H9 (cell line): ENCODE measurements at regions not wholly inside any gene's neighbourhood (a gene's known extent, or its start where the extent isn't known, plus 50 kb on each side); places are given as distances from the start of the nearest gene placed in this dataset.

Experiments
- DNase-seq: peaks from one replicate; pipeline ENCODE4 v3.0.0-alpha.2; 2017
- H2AFZ ChIP-seq: one replicate; pipeline ENCODE4 v1.6.1; 2013; ENCODE audit warnings: mild to moderate bottlenecking, low read length, control low read depth, moderate library complexity
- H2AK5ac ChIP-seq: 2 replicates; pipeline ENCODE4 v1.6.1; 2013; ENCODE audit warnings: low read length, control low read depth, mixed read lengths; ENCODE audit not compliant: insufficient read length
- H2BK120ac ChIP-seq: one replicate; pipeline ENCODE4 v1.6.1; 2013; ENCODE audit warnings: low read depth, mild to moderate bottlenecking, low read length, control low read depth, inconsistent platforms; ENCODE audit not compliant: poor library complexity, severe bottlenecking
- H2BK12ac ChIP-seq: 2 replicates; pipeline ENCODE4 v1.6.1; 2013; ENCODE audit warnings: low read length, control low read depth, mixed read lengths, low read depth; ENCODE audit not compliant: insufficient read length
- H2BK15ac ChIP-seq: 2 replicates; pipeline ENCODE4 v1.6.1; 2013; ENCODE audit warnings: low read depth, low read length, control low read depth
- H2BK20ac ChIP-seq: one replicate; pipeline ENCODE4 v1.6.1; 2013; ENCODE audit warnings: low read depth, mild to moderate bottlenecking, low read length, control low read depth, inconsistent platforms; ENCODE audit not compliant: poor library complexity, severe bottlenecking
- H2BK5ac ChIP-seq: 2 replicates; pipeline ENCODE4 v1.6.1; 2013; ENCODE audit warnings: low read length, control low read depth, mixed read lengths; ENCODE audit not compliant: insufficient read length
- H3K14ac ChIP-seq: 2 replicates; pipeline ENCODE4 v1.6.1; 2013; ENCODE audit warnings: low read length, control low read depth; ENCODE audit not compliant: insufficient read depth
- H3K18ac ChIP-seq: 2 replicates; pipeline ENCODE4 v1.6.1; 2013; ENCODE audit warnings: low read depth, mild to moderate bottlenecking, mixed read lengths, low read length, control low read depth; ENCODE audit not compliant: insufficient read length
- H3K23ac ChIP-seq: 2 replicates; pipeline ENCODE4 v1.6.1; 2013; ENCODE audit warnings: low read length, control low read depth, mixed read lengths, low read depth; ENCODE audit not compliant: insufficient read length
- H3K23me2 ChIP-seq: 2 replicates; pipeline ENCODE4 v1.6.1; 2013; ENCODE audit warnings: low read depth, mild to moderate bottlenecking, mixed read lengths, low read length, control low read depth; ENCODE audit not compliant: insufficient read length, poor library complexity, severe bottlenecking
- H3K27ac ChIP-seq: 2 replicates; pipeline ENCODE4 v1.5.1; 2013; ENCODE audit warnings: low read length, control low read depth, mixed read lengths, low read depth; ENCODE audit not compliant: insufficient read length
- H3K27me3 ChIP-seq: 2 replicates; pipeline ENCODE4 v1.6.1; 2013; ENCODE audit warnings: low read length, control low read depth, inconsistent platforms; ENCODE audit not compliant: insufficient read depth
- H3K4ac ChIP-seq: 2 replicates; pipeline ENCODE4 v1.6.1; 2013; ENCODE audit warnings: low read depth, mild to moderate bottlenecking, control low read depth, inconsistent platforms, low read length, moderate library complexity
- H3K4me1 ChIP-seq: 2 replicates; pipeline ENCODE4 v1.6.1; 2013; ENCODE audit warnings: low read length, control low read depth, inconsistent platforms; ENCODE audit not compliant: insufficient read depth
- H3K4me2 ChIP-seq: 2 replicates; pipeline ENCODE4 v1.6.1; 2013; ENCODE audit warnings: low read length, control low read depth, mixed read lengths; ENCODE audit not compliant: insufficient read length, insufficient read depth
- H3K56ac ChIP-seq: 2 replicates; pipeline ENCODE4 v1.6.1; 2013; ENCODE audit warnings: low read depth, mild to moderate bottlenecking, mixed read lengths, low read length, control low read depth; ENCODE audit not compliant: insufficient read length
- H3K79me1 ChIP-seq: 2 replicates; pipeline ENCODE4 v1.6.1; 2013; ENCODE audit warnings: low read depth, mild to moderate bottlenecking, moderate library complexity, low read length, control low read depth, inconsistent platforms; ENCODE audit not compliant: insufficient read depth, poor library complexity, severe bottlenecking
- H3K79me2 ChIP-seq: 2 replicates; pipeline ENCODE4 v1.6.1; 2013; ENCODE audit warnings: low read length, control low read depth, inconsistent platforms; ENCODE audit not compliant: insufficient read depth
- H3K9ac ChIP-seq: 2 replicates; pipeline ENCODE4 v1.6.1; 2013; ENCODE audit warnings: low read length, control low read depth, mixed read lengths; ENCODE audit not compliant: insufficient read length; ENCODE audit errors: extremely low read depth
- H3K9me3 ChIP-seq: one replicate; pipeline ENCODE4 v1.6.1; 2013; ENCODE audit warnings: low read depth, low read length, inconsistent platforms; ENCODE audit not compliant: control insufficient read depth
- H3T11ph ChIP-seq: one replicate; pipeline ENCODE4 v1.6.1; 2013; ENCODE audit warnings: mild to moderate bottlenecking, low read length, control low read depth, inconsistent platforms
- H4K20me1 ChIP-seq: one replicate; pipeline ENCODE4 v1.6.1; 2013; ENCODE audit not compliant: control insufficient read depth, insufficient read length, insufficient read depth
- H4K5ac ChIP-seq: 2 replicates; pipeline ENCODE4 v1.6.1; 2013; ENCODE audit warnings: low read depth, mild to moderate bottlenecking, mixed read lengths, low read length, control low read depth; ENCODE audit not compliant: insufficient read length
- H4K8ac ChIP-seq: replicated peaks from 2 replicates; pipeline ENCODE4 v1.6.1; 2013; ENCODE audit warnings: low read length, control low read depth, mixed read lengths, low read depth; ENCODE audit not compliant: insufficient read length
- H4K91ac ChIP-seq: 2 replicates; pipeline ENCODE4 v1.6.1; 2013; ENCODE audit warnings: low read depth, mild to moderate bottlenecking, moderate library complexity, mixed read lengths, low read length, control low read depth; ENCODE audit not compliant: insufficient read length
- H3K27ac Mint-ChIP-seq, 3 experiments: 2 replicates in 2 of 3; 3 replicates in 1 of 3; pipeline ENCODE4 v1.8.0; 2020 to 2021; ENCODE audit warnings: mixed read lengths in 3 of 3, mild to moderate bottlenecking in 1 of 3, moderate library complexity in 1 of 3
- H3K27me3 Mint-ChIP-seq: 2 replicates; pipeline ENCODE4 v1.8.0; 2021; ENCODE audit warnings: low read depth, mild to moderate bottlenecking, moderate library complexity, mixed read lengths
- H3K36me3 Mint-ChIP-seq, 3 experiments: 2 replicates in 2 of 3; 3 replicates in 1 of 3; pipeline ENCODE4 v1.8.0; 2020 to 2021; ENCODE audit warnings: low read depth in 3 of 3, mixed read lengths in 3 of 3; ENCODE audit not compliant: insufficient read depth in 1 of 3
- H3K4me1 Mint-ChIP-seq, 2 experiments: 2 replicates each; pipeline ENCODE4 v1.8.0; 2020; ENCODE audit warnings: mixed read lengths in 2 of 2
- H3K4me3 Mint-ChIP-seq, 2 experiments: 2 replicates in 1 of 2; 3 replicates in 1 of 2; pipeline ENCODE4 v1.8.0; 2020 to 2021; ENCODE audit warnings: mild to moderate bottlenecking in 2 of 2, mixed read lengths in 2 of 2, moderate library complexity in 1 of 2
- H3K9me3 Mint-ChIP-seq, 2 experiments: 2 replicates in 1 of 2; 3 replicates in 1 of 2; pipeline ENCODE4 v1.8.0; 2020; ENCODE audit warnings: mild to moderate bottlenecking in 2 of 2, mixed read lengths in 2 of 2, moderate library complexity in 1 of 2
- WGBS: extraction: QIAGEN DNeasy Blood & Tissue Kit; methylation state at CpG from one replicate; pipeline ENCODE4 v1.1.7; 2013; ENCODE audit warnings: missing lambda C conversion rate, low lambda C conversion rate, mixed read lengths; ENCODE audit not compliant: insufficient read length; ENCODE audit errors: extremely low coverage; 5-methylcytosine and 5-hydroxymethylcytosine counted together
- TF ChIP-seq, protein P1 (sequence below): fragments of 200-600 bp; sonication (generic); conservative IDR thresholded peaks from 3 replicates; pipeline ENCODE4 v1.8.0; 2021; ENCODE audit warnings: antibody characterized with exemption, mild to moderate bottlenecking

DNA sequence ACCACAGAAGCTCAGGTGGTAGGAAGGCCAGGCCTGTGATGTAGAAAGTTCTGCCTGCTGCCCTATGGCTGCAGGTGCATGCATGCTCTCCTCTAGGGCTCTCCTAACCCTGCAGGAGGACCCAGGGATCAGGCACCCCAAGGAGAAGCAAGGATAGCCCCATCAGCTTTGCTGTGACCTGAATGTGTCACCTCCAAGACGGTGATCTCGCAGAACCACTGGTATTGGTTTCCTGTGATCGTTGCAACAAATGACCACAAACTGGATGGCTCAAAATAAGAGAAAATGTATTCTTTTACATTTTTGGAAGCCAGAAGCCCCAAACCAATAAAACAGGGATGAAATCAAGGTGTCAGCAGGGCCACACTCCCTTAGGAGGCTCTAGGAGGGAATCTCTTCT lies 327.3 kb downstream of the BCL11A start:
- no peak overlapping the region for H2BK120ac ChIP-seq
- no peaks in the 10 kb centered on the region for H3K4me1 ChIP-seq
- no peak overlapping the region for H2AFZ ChIP-seq
- no peaks in the 10 kb centered on the region for H4K20me1 ChIP-seq
- no peak overlapping the region for H2BK5ac ChIP-seq
- no CpG with 5 or more reads among the region's 3 CpGs for WGBS
- H3K27me3 ChIP-seq: no peaks in the 10 kb centered on the region
- no peak overlapping the region for H2AK5ac ChIP-seq
- H2BK20ac ChIP-seq: no peak overlapping the region
- DNase-seq: no peak
- H2BK12ac ChIP-seq: no peak overlapping the region
- no peak overlapping the region for H3K56ac ChIP-seq
- no peak overlapping the region for H4K8ac ChIP-seq
- H3K14ac ChIP-seq: no peak overlapping the region
- H3K9ac ChIP-seq: no peak overlapping the region
- no peak overlapping the region for H3K4ac ChIP-seq
- Mint-ChIP-seq H3K27ac (no peak overlapping the region), H3K9me3 (no peaks in the 10 kb centered on the region), H3K36me3 (no peaks in the 10 kb centered on the region), H3K4me1 (peaks cover 6% of the 10 kb centered on the region in 2 experiments; a peak in 2 of 4 replicates), H3K4me3 (no peak overlapping the region), H3K27me3 (no peaks in the 10 kb centered on the region)
- no peak overlapping the region for H3K23ac ChIP-seq
- TF ChIP-seq, protein P1, sequence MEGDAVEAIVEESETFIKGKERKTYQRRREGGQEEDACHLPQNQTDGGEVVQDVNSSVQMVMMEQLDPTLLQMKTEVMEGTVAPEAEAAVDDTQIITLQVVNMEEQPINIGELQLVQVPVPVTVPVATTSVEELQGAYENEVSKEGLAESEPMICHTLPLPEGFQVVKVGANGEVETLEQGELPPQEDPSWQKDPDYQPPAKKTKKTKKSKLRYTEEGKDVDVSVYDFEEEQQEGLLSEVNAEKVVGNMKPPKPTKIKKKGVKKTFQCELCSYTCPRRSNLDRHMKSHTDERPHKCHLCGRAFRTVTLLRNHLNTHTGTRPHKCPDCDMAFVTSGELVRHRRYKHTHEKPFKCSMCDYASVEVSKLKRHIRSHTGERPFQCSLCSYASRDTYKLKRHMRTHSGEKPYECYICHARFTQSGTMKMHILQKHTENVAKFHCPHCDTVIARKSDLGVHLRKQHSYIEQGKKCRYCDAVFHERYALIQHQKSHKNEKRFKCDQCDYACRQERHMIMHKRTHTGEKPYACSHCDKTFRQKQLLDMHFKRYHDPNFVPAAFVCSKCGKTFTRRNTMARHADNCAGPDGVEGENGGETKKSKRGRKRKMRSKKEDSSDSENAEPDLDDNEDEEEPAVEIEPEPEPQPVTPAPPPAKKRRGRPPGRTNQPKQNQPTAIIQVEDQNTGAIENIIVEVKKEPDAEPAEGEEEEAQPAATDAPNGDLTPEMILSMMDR: no peak
- H3T11ph ChIP-seq: no peak overlapping the region
- H2BK15ac ChIP-seq: no peak overlapping the region
- no peaks in the 10 kb centered on the region for H3K79me2 ChIP-seq
- H3K9me3 ChIP-seq: no peaks in the 10 kb centered on the region
- no peak overlapping the region for H3K18ac ChIP-seq
- H3K4me2 ChIP-seq: no peak overlapping the region
- H3K23me2 ChIP-seq: no peaks in the 10 kb centered on the region
- no peak overlapping the region for H4K5ac ChIP-seq
- H4K91ac ChIP-seq: no peak overlapping the region
- no peaks in the 10 kb centered on the region for H3K79me1 ChIP-seq
- no peak overlapping the region for H3K27ac ChIP-seq
